AG04450 (cell line): ENCODE measurements at regions not wholly inside any gene's neighbourhood (a gene's known extent, or its start where the extent isn't known, plus 50 kb on each side); places are given as distances from the start of the nearest gene placed in this dataset.

Experiments used
- CTCF ChIA-PET: fragments of 300-600, 350-600 bp; formaldehyde crosslinking; extraction: SDS; loops from one replicate; lab custom pipeline; 2022; ENCODE audit warnings: antibody characterized with exemption, inconsistent platforms; lab: Charles Lee
- POLR2A ChIA-PET: fragments of 350-600 bp; formaldehyde crosslinking; extraction: SDS; loops from one replicate; lab custom pipeline; 2021; ENCODE audit warnings: antibody characterized with exemption, inconsistent platforms; lab: Yijun Ruan, JAX
- DNase-seq: peaks from one replicate; pipeline ENCODE4 v3.0.0-alpha.2; 2011; ENCODE audit warnings: low read depth, low spot score
- H3K27ac ChIP-seq: one replicate; pipeline ENCODE4 v1.5.1; 2012; ENCODE audit warnings: low read depth, low read length, control low read depth
- H3K27me3 ChIP-seq: one replicate; pipeline ENCODE4 v1.6.0; 2012; ENCODE audit warnings: low read length; ENCODE audit not compliant: control insufficient read depth, insufficient read depth
- H3K4me3 ChIP-seq: 2 replicates; pipeline ENCODE4 v1.5.1; 2011; ENCODE audit warnings: mild to moderate bottlenecking, low read depth, low read length, control low read depth
- H3K9me3 ChIP-seq: 2 replicates; pipeline ENCODE4 v1.5.1; 2012; ENCODE audit warnings: low read length; ENCODE audit not compliant: control insufficient read depth, insufficient read depth
- CTCF ChIP-seq: IDR thresholded peaks from 2 replicates; pipeline ENCODE4 v1.5.1; 2011; ENCODE audit warnings: low read depth, low read length, control low read depth, inconsistent platforms

- no peak for TF ChIP-seq CTCF
Observed at GRCh38 chr4:114052227-114052626, 72.8 kb upstream of the ARSJ start.

GRCh38 chr4:114056599-114056998, 77.2 kb upstream of the ARSJ start:
- TF ChIP-seq CTCF = no peak
- ChIA-PET CTCF (no interaction called here), POLR2A (no interaction called here)
- Histone ChIP-seq H3K9me3 (no peaks in the 10 kb centered on the region), H3K27ac (no peak overlapping the region), H3K4me3 (no peak overlapping the region), H3K27me3 (no peaks in the 10 kb centered on the region)
- no peak for DNase-seq

More at GRCh38 chr4:114052227-114052626, 72.8 kb upstream of the ARSJ start:
- DNase-seq = no peak
- POLR2A ChIA-PET = no interaction called here
- Histone ChIP-seq H3K27me3 (no peaks in the 10 kb centered on the region), H3K4me3 (no peak overlapping the region), H3K9me3 (no peaks in the 10 kb centered on the region), H3K27ac (no peak overlapping the region)
- CTCF ChIA-PET = no interaction called here

- DNase-seq = no peak
- H3K4me3 ChIP-seq = no peak overlapping the region
- no peak overlapping the region for H3K27ac ChIP-seq
- no peak for TF ChIP-seq CTCF
- ChIA-PET CTCF (interaction anchor here (0.6 kb wide), 1 partner anchor 212 kb away, joined by 3 read pairs; no protein-coding TSS in a partner anchor), POLR2A (no interaction called here)
- no peaks in the 10 kb centered on the region for H3K9me3 ChIP-seq
- H3K27me3 ChIP-seq = no peaks in the 10 kb centered on the region
Observed at GRCh38 chr4:114057746-114058145, 78.3 kb upstream of the ARSJ start.

- Histone ChIP-seq H3K27ac (no peak overlapping the region), H3K9me3 (no peaks in the 10 kb centered on the region), H3K4me3 (no peak overlapping the region), H3K27me3 (no peaks in the 10 kb centered on the region)
- POLR2A ChIA-PET = no interaction called here
- no peak for TF ChIP-seq CTCF
- CTCF ChIA-PET = no interaction called here
- DNase-seq = no peak
Observed at GRCh38 chr4:114062499-114062898, 83.1 kb upstream of the ARSJ start.

GRCh38 chr4:114072781-114073180, 93.3 kb upstream of the ARSJ start:
- no peak for TF ChIP-seq CTCF
- CTCF ChIA-PET = no interaction called here
- no peak for DNase-seq

More at GRCh38 chr4:114072781-114073180, 93.3 kb upstream of the ARSJ start:
- POLR2A ChIA-PET = no interaction called here
- no peaks in the 10 kb centered on the region for H3K9me3 ChIP-seq
- no peak overlapping the region for H3K27ac ChIP-seq
- H3K4me3 ChIP-seq = no peak overlapping the region
- H3K27me3 ChIP-seq = no peaks in the 10 kb centered on the region
